ENCODE measurements at regions not wholly inside any gene's neighbourhood (a gene's known extent, or its start where the extent isn't known, plus 50 kb on each side); places are given as distances from the start of the nearest gene placed in this dataset.

GRCh38 chr1:65595724-65596123, 175.3 kb downstream of the LEPR start:
- H3K36me3 Mint-ChIP-seq (ENCODE audit: low read depth, unreplicated experiment) = no peaks in the 10 kb centered on the region
- H3K27ac ChIP-seq (ENCODE audit: low read depth, low read length) = no peak overlapping the region
- no peaks in the 10 kb centered on the region for H3K79me2 ChIP-seq (ENCODE audit: insufficient read depth, low read length)
- H3K36me3 ChIP-seq (ENCODE audit: insufficient read depth, low read length) = no peaks in the 10 kb centered on the region
- H2AFZ ChIP-seq (ENCODE audit: low read depth, low read length) = no peak overlapping the region
- H4K20me1 ChIP-seq (ENCODE audit: insufficient read depth, low read length) = no peaks in the 10 kb centered on the region
- TF ChIP-seq CTCF (IDR thresholded peaks at IDR 0.05; ENCODE audit: insufficient read depth, low read depth, low read length) (no peak), EZH2 (IDR thresholded peaks at IDR 0.05; ENCODE audit: insufficient read depth, low read length) (no peak)
- H3K9me3 Mint-ChIP-seq (ENCODE audit: unreplicated experiment) = no peaks in the 10 kb centered on the region
- no peaks in the 10 kb centered on the region for H3K4me1 Mint-ChIP-seq (ENCODE audit: low read depth, unreplicated experiment)
- H3K27me3 ChIP-seq (ENCODE audit: insufficient read depth, low read length) = no peaks in the 10 kb centered on the region
- no peak overlapping the region for H3K27ac Mint-ChIP-seq (ENCODE audit: unreplicated experiment)
- H3K27me3 Mint-ChIP-seq (ENCODE audit: low read depth, unreplicated experiment) = no peaks in the 10 kb centered on the region
- no peak overlapping the region for H3K4me3 ChIP-seq (ENCODE audit: insufficient read depth, low read depth, low read length)
- H3K4me3 Mint-ChIP-seq (ENCODE audit: unreplicated experiment) = no peak overlapping the region
- H3K4me2 ChIP-seq (ENCODE audit: low read length) = no peak overlapping the region
- no peaks in the 10 kb centered on the region for H3K9me3 ChIP-seq (ENCODE audit: insufficient read depth, low read depth, low read length)
- FAIRE-seq (no peak), DNase-seq (ENCODE audit: low read depth) (no peak)
- no peak overlapping the region for H3K9ac ChIP-seq (ENCODE audit: low read length)
- H3K4me1 ChIP-seq (ENCODE audit: insufficient read depth, low read length) = no peaks in the 10 kb centered on the region

- no peak overlapping the region for H2AFZ ChIP-seq (ENCODE audit: low read depth, low read length)
- no peak overlapping the region for H3K4me2 ChIP-seq (ENCODE audit: low read length)
- no peak overlapping the region for H3K9ac ChIP-seq (ENCODE audit: low read length)
- H3K79me2 ChIP-seq (ENCODE audit: insufficient read depth, low read length) = no peaks in the 10 kb centered on the region
- TF ChIP-seq CTCF (IDR thresholded peaks at IDR 0.05; ENCODE audit: insufficient read depth, low read depth, low read length) = no peak
- DNase-seq (ENCODE audit: low read depth) = no peak
- H3K9me3 ChIP-seq (ENCODE audit: insufficient read depth, low read depth, low read length) = no peaks in the 10 kb centered on the region
- Mint-ChIP-seq H3K27ac (ENCODE audit: unreplicated experiment) (no peak overlapping the region), H3K4me3 (ENCODE audit: unreplicated experiment) (no peak overlapping the region), H3K36me3 (ENCODE audit: low read depth, unreplicated experiment) (no peaks in the 10 kb centered on the region), H3K9me3 (ENCODE audit: unreplicated experiment) (no peaks in the 10 kb centered on the region), H3K27me3 (ENCODE audit: low read depth, unreplicated experiment) (no peaks in the 10 kb centered on the region), H3K4me1 (ENCODE audit: low read depth, unreplicated experiment) (no peaks in the 10 kb centered on the region)
- H3K4me3 ChIP-seq (ENCODE audit: insufficient read depth, low read depth, low read length) = no peak overlapping the region
- H3K27me3 ChIP-seq (ENCODE audit: insufficient read depth, low read length) = no peaks in the 10 kb centered on the region
- H3K36me3 ChIP-seq (ENCODE audit: insufficient read depth, low read length) = no peaks in the 10 kb centered on the region
- FAIRE-seq = no peak
- H3K27ac ChIP-seq (ENCODE audit: low read depth, low read length) = no peak overlapping the region
- H4K20me1 ChIP-seq (ENCODE audit: insufficient read depth, low read length) = no peaks in the 10 kb centered on the region
- H3K4me1 ChIP-seq (ENCODE audit: insufficient read depth, low read length) = no peaks in the 10 kb centered on the region
These were observed 176.3 kb downstream of the LEPR start for GRCh38 chr1:65596768-65597167.

GRCh38 chr1:65605621-65606020, 185.2 kb downstream of the LEPR start:
- Mint-ChIP-seq H3K4me1 (ENCODE audit: low read depth, unreplicated experiment) (no peaks in the 10 kb centered on the region), H3K36me3 (ENCODE audit: low read depth, unreplicated experiment) (no peaks in the 10 kb centered on the region), H3K9me3 (ENCODE audit: unreplicated experiment) (no peaks in the 10 kb centered on the region), H3K4me3 (ENCODE audit: unreplicated experiment) (no peak overlapping the region), H3K27me3 (ENCODE audit: low read depth, unreplicated experiment) (no peaks in the 10 kb centered on the region), H3K27ac (ENCODE audit: unreplicated experiment) (no peak overlapping the region)
- no peaks in the 10 kb centered on the region for H3K27me3 ChIP-seq (ENCODE audit: insufficient read depth, low read length)
- no peak overlapping the region for H3K9ac ChIP-seq (ENCODE audit: low read length)
- H4K20me1 ChIP-seq (ENCODE audit: insufficient read depth, low read length) = no peaks in the 10 kb centered on the region
- H3K36me3 ChIP-seq (ENCODE audit: insufficient read depth, low read length) = no peaks in the 10 kb centered on the region
- H2AFZ ChIP-seq (ENCODE audit: low read depth, low read length) = no peak overlapping the region
- FAIRE-seq (no peak), DNase-seq (ENCODE audit: low read depth) (no peak)
- no peaks in the 10 kb centered on the region for H3K79me2 ChIP-seq (ENCODE audit: insufficient read depth, low read length)
- H3K4me2 ChIP-seq (ENCODE audit: low read length) = no peak overlapping the region
- H3K4me3 ChIP-seq (ENCODE audit: insufficient read depth, low read depth, low read length) = no peak overlapping the region
- no peak overlapping the region for H3K27ac ChIP-seq (ENCODE audit: low read depth, low read length)
- no peaks in the 10 kb centered on the region for H3K9me3 ChIP-seq (ENCODE audit: insufficient read depth, low read depth, low read length)
- TF ChIP-seq CTCF (IDR thresholded peaks at IDR 0.05; ENCODE audit: insufficient read depth, low read depth, low read length) (no peak), EZH2 (IDR thresholded peaks at IDR 0.05; ENCODE audit: insufficient read depth, low read length) (no peak)
- H3K4me1 ChIP-seq (ENCODE audit: insufficient read depth, low read length) = no peaks in the 10 kb centered on the region

All from astrocyte (in vitro differentiated cells and primary cell).